GM12865 (cell line): ENCODE measurements at regions not wholly inside any gene's neighbourhood (a gene's known extent, or its start where the extent isn't known, plus 50 kb on each side); places are given as distances from the start of the nearest gene placed in this dataset.

Experiments
- DNase-seq: peaks from one replicate; pipeline ENCODE4 v3.0.0; 2010; ENCODE audit warnings: low read depth
- H3K4me3 ChIP-seq: 2 replicates; pipeline ENCODE4 v1.5.1; 2011; ENCODE audit warnings: mild to moderate bottlenecking, low read depth, low read length, control low read depth
- CTCF ChIP-seq: IDR thresholded peaks from 2 replicates; pipeline ENCODE4 v1.5.1; 2011; ENCODE audit warnings: low read length, control low read depth, low read depth, inconsistent platforms; ENCODE audit not compliant: insufficient read depth; ENCODE audit errors: missing control alignments

- no peak for TF ChIP-seq CTCF
- no peak for DNase-seq
- H3K4me3 ChIP-seq, result no peak overlapping the region
These were observed 470.2 kb upstream of the HSF2 start for GRCh38 chr6:121929301-121929700.

DNA sequence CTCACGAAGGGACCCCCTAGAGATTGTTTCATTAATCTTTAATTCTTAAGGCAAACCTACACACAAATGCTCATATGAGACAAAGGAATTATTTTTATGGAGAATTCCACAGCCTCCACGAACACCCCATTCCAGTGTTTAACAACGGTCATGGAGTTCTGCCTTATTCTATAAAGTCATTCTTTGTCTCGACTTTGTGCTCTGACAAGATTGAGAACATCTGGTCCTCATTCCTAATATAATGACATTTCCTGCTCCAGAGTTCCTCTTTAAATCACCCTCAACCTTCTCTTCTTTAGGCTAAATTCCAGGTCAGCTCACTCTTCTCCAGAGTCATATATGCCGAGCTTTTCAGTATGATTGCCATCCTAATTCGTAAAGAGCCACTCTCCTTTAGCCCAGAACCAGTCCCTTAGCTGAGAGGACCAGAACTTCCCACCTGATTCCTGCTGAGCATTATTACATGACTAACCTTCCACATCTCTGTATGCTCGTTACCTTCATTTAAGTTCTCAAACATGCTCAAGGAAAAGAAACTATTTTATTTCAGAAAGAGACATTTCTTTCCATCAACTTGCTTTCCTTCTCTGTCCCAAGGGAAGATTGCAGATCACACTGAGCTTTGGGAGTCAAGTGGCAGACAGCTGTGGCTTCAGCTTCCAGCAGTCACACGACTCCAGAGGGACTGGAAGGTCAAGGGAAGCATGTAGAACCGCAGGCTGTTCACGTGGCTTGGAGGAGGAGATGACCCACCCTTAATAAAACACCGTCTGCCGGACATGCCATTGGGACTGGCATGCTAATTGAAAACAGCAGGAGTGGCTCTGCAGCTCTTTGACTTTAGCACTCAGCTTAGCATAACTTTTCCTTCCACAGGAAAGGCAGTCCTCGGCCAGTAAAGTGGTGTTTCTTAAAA, 467.1 kb upstream of the HSF2 start:
- H3K4me3 ChIP-seq, result no peak overlapping the region
- DNase-seq, result no peak

DNA sequence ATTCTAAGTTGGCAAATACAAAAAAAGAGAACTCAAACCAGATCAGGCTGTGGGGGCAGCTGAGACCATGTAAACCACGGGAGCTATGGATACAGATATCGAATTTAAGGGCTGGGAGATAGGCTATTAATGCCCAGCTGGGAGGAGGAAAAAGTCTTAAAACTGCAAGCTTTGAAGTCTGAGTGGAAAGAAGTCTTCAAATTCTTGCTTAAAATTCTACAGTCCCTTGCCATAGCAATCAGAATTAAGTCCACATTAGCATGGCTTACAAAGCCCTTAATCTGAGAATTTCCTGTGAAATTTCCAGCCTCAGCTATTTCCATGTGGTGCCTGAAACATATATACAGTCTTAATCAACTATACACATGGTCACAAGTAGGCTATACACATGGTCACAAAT, 465.0 kb upstream of the HSF2 start:
- DNase-seq, result no peak
- no peak overlapping the region for H3K4me3 ChIP-seq
- TF ChIP-seq CTCF, result no peak

More for the DNA sequence above, 467.1 kb upstream of the HSF2 start:
- TF ChIP-seq CTCF, result no peak

GRCh38 chr6:121940728-121941127, 458.7 kb upstream of the HSF2 start:
- no peak overlapping the region for H3K4me3 ChIP-seq
- TF ChIP-seq CTCF, result no peak
- DNase-seq, result no peak

DNA sequence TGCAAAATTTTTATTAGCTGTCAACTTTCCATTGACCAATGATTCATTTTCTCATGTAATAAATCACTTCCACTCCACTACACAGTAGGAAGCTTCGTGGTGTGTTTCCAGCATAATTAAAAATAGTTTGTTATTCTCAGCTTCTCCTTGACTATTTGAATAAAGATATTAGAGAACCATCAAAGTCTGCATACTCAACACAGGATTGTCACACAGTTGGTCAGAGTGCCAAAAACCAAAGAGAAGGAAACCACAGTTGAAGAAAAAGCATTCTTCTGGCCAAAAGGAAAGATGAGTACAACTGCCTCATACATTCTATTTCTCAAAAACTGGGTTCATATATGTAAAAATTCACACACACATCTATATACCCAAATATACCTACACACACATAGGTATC, 455.1 kb upstream of the HSF2 start:
- DNase-seq, result no peak
- TF ChIP-seq CTCF, result no peak
- no peak overlapping the region for H3K4me3 ChIP-seq

DNA sequence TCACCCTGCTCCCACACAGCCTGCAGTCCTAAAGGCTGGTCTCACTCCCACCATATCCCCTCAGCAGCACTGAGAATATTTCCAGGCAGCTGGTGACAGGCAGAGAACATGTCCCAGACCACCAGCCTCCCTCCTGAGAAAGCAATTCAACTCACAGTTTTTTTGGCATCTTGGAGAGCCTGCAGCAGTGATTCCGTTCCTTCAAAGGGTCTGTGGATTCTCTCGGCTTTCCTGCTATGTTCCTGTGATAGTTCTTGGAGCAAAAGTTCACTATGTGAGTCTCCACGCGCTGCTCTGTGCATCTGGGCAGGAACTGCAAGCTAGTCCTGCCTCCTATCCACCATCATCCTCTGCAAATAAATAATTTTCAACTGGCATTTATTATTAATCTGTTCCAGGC, 448.3 kb upstream of the HSF2 start:
- no peak overlapping the region for H3K4me3 ChIP-seq
- no peak for DNase-seq
- no peak for TF ChIP-seq CTCF
